GM18870 (cell line): ENCODE measurements at regions not wholly inside any gene's neighbourhood (a gene's known extent, or its start where the extent isn't known, plus 50 kb on each side); places are given as distances from the start of the nearest gene placed in this dataset.
"Not testable (repeated sequence)": the region's sequence is repeated elsewhere in the genome, so short reads cannot be mapped to it uniquely, and the experiment has no call there.

Experiments
- ATAC-seq: cut with Tn5 transposase; IDR thresholded peaks from one replicate; pipeline ENCODE4 v1.9.1; 2021; ENCODE audit warnings: moderate library complexity; ENCODE audit not compliant: unreplicated experiment

- peak; percentile 58 for ATAC-seq
Observed at GRCh38 chr7:66413379-66414114, 208.4 kb downstream of the TPST1 start.

- no peak for ATAC-seq
Observed at GRCh38 chr7:66415659-66416265, 210.6 kb downstream of the TPST1 start.

- no peak for ATAC-seq
Observed at GRCh38 chr7:66418537-66418936, 210.1 kb upstream of the KCTD7 start.

DNA sequence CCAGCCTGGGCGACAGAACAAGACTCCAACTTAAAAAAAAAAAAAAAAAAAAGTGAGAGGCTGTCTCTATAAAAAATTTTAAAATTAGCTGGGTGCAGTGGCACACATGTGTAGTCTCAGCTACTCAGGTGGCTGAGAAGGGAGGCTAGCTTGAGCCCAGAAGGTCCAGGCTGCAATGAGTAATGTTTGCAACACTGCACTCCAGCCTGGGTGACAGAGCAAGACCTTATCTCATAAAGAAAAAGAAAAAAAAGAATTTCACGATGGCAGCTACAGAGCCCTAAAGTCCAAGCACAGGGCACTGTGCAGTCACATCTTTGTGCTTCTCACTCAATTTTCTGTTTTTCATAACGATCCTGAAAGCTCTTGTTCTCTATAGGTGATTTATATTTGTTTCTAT, 209.5 kb upstream of the KCTD7 start:
- ATAC-seq = no peak

GRCh38 chr7:66421830-66422475, 206.7 kb upstream of the KCTD7 start:
- ATAC-seq = no peak

- no peak for ATAC-seq
Observed at GRCh38 chr7:66423729-66424128, 205.0 kb upstream of the KCTD7 start.

DNA sequence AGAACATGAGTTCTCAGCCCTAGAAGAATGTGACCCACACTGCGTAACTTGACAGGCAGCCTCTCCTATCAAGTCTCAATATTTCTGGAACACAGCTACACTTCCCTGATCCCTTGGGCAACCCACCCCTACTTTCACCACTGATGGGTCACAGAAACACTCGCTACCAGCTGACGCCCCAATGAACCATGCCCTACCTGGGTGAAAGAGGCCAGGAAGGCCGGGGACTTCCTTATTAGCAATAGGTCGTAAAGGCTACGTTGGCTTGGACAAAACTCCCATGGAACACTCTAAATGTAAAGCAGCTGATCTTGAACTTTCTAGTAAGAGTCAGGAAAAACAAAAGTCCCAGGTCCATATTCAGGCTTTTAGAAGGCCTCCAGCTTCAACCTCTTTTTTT, 202.3 kb upstream of the KCTD7 start:
- ATAC-seq = no peak

DNA sequence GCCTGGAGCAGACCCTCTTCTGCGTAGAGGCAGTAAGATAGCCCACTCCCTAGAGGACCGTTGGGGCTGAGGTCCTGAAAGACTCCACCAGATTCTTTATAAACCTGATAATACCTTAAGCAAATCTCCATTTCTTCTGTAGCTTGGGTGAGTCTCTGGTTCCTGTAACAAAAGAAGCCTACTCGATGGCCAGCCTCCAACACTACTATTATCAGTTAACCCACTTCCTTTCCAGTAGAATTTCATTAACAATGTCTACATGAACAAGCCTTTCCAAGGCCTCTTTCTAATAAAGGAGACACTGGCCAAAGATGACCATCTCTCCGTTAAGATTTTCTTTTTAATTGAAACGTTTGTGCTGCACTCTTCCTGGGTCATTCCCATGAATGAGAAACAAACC, 201.7 kb upstream of the KCTD7 start:
- no peak for ATAC-seq

DNA sequence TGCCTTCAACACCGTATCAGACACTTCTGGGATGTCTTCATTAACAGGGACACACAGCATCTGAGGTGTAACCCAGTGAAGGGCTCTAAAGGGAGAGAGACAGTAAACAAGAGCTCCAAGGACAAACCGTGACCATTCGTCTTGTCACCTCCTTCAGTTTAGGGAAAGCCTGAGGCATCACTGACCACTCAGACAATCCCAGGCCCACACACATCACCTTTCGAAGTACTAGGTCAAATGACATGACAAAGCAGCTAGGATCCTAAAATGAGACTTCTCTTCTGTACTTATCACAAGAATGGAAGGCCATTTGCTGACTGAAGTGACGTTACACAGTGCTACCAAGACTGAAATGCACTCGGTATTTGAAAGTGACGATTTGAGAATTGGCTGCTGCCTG, 200.7 kb upstream of the KCTD7 start:
- no peak for ATAC-seq

- no peak for ATAC-seq
Observed at GRCh38 chr7:66429498-66430163, 199.1 kb upstream of the KCTD7 start.

- no peak for ATAC-seq
Observed at GRCh38 chr7:66430164-66430545, 198.5 kb upstream of the KCTD7 start.

- ATAC-seq = not testable (repeated sequence)
Observed at GRCh38 chr7:66438703-66439405, 189.8 kb upstream of the KCTD7 start.

- ATAC-seq = no peak
Observed at GRCh38 chr7:66442385-66442784, 186.3 kb upstream of the KCTD7 start.

DNA sequence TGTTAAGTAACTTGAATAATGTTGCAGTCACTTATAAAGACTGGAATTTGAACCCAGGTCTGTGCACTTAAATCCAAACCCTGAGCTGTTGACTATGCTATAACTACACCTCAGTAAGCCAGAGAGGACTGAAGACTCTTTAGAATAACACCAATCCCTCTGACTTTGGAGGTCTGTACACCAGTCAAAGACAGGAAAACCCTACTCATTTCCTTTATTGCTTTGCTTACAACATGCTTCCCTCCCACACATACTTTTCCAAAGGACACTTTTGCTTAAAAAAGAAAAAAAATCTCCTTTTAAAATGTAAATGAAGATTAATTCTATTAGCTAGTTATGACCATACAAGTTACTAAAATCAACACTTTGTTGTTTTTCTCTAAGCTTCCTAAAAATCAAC, 184.7 kb upstream of the KCTD7 start:
- ATAC-seq = no peak

DNA sequence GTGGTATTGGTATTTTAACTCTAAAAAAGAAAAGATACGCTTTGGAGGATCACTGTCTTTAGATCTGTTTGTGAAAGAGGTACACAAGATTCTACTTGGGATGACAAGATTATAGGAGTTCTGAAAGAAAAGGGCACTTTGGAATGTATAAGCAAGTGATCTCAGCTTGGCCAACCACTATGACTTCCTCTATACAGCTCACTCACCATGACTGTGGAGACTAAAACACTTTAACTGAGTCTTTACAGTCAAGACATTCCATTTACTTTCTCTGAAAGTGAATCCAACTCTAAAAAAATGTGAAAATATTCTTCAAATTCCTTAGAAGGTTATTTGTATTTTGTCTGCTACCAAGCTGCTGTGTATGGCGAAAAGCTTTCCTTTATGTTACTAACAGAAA, 181.7 kb upstream of the KCTD7 start:
- ATAC-seq = not testable (repeated sequence)

GRCh38 chr7:66450814-66451213, 177.9 kb upstream of the KCTD7 start:
- not testable (repeated sequence) for ATAC-seq

- not testable (repeated sequence) for ATAC-seq
Observed at GRCh38 chr7:66451713-66452112, 177.0 kb upstream of the KCTD7 start.

- ATAC-seq = no peak
Observed at GRCh38 chr7:66452165-66452564, 176.5 kb upstream of the KCTD7 start.

- no peak for ATAC-seq
Observed at GRCh38 chr7:66453340-66453739, 175.3 kb upstream of the KCTD7 start.

- no peak for ATAC-seq
Observed at GRCh38 chr7:66454600-66455225, 174.0 kb upstream of the KCTD7 start.

- ATAC-seq = not testable (repeated sequence)
Observed at GRCh38 chr7:66455432-66455831, 173.2 kb upstream of the KCTD7 start.
